ENCODE measurements at regions not wholly inside any gene's neighbourhood (a gene's known extent, or its start where the extent isn't known, plus 50 kb on each side); places are given as distances from the start of the nearest gene placed in this dataset.

DNA sequence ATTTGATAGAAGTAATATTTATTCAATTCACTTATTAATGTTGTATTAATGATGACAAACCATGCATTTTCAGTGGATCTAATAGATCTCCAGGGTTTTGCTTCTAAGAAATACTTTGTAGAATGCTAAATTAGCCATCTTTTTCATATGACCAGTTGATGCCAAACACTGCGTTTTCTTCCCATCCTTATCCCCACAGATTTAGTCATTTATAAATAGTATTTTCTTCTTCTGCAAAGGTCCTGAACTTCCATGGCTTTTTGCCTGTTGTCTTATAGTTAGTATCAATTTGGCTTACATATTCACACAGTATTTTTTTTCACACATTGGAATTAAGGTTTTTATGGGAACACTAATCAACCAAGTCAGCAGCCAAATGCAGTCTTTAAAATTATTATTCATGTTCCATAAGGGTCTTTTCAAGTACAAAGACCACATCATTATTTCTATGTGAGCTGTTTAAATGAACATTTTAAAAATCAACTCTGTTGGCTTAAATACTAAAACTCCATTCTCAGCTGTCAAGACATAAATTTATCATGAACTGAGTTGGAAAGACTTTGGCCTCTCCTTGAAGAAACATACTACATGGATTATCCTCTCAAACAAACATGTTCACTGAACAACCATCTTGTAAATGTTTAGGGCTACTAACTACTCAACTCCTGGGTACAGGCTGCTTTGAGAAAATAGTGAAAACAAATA lies 1278.4 kb upstream of the FLRT2 start:
- no peak for TF ChIP-seq EZH2phosphoT487 (IDR thresholded peaks at IDR 0.05; ENCODE audit: insufficient read depth, low read depth)
- TF ChIP-seq EZH2 (IDR thresholded peaks at IDR 0.05; ENCODE audit: insufficient read depth, poor library complexity, severe bottlenecking), result no peak
